ENCODE measurements at regions not wholly inside any gene's neighbourhood (a gene's known extent, or its start where the extent isn't known, plus 50 kb on each side); places are given as distances from the start of the nearest gene placed in this dataset.
A peak's percentile ranks its signal among the peaks of the same experiment; 100 is the strongest.
"Not testable (repeated sequence)": the region's sequence is repeated elsewhere in the genome, so short reads cannot be mapped to it uniquely, and the experiment has no call there.

GRCh38 chr3:66812741-66813140, 185.4 kb upstream of the KBTBD8 start:
- no peak for DNase-seq

- peak; percentile 58 for DNase-seq
These were observed 181.9 kb upstream of the KBTBD8 start for GRCh38 chr3:66816090-66816761.

GRCh38 chr3:66817951-66818557, 180.1 kb upstream of the KBTBD8 start:
- DNase-seq = no peak

- no peak for DNase-seq
These were observed 178.1 kb upstream of the KBTBD8 start for GRCh38 chr3:66819993-66820501.

- DNase-seq = peak; percentile 4
These were observed 175.7 kb upstream of the KBTBD8 start for GRCh38 chr3:66822186-66823008.

- DNase-seq = no peak
These were observed 175.1 kb upstream of the KBTBD8 start for GRCh38 chr3:66823009-66823397.

GRCh38 chr3:66823532-66823931, 174.6 kb upstream of the KBTBD8 start:
- DNase-seq = no peak

- DNase-seq = no peak
These were observed 172.7 kb upstream of the KBTBD8 start for GRCh38 chr3:66825375-66825774.

GRCh38 chr3:66827726-66828125, 170.4 kb upstream of the KBTBD8 start:
- DNase-seq = no peak

GRCh38 chr3:66828303-66828702, 169.8 kb upstream of the KBTBD8 start:
- DNase-seq = no peak

- DNase-seq = no peak
These were observed 167.8 kb upstream of the KBTBD8 start for GRCh38 chr3:66830301-66830700.

GRCh38 chr3:66831931-66832330, 166.2 kb upstream of the KBTBD8 start:
- no peak for DNase-seq

- DNase-seq = no peak
These were observed 161.5 kb upstream of the KBTBD8 start for GRCh38 chr3:66836363-66837152.

GRCh38 chr3:66838704-66839103, 159.4 kb upstream of the KBTBD8 start:
- DNase-seq = no peak

GRCh38 chr3:66839508-66839907, 158.6 kb upstream of the KBTBD8 start:
- DNase-seq = no peak

- DNase-seq = not testable (repeated sequence)
These were observed 155.2 kb upstream of the KBTBD8 start for GRCh38 chr3:66842761-66843464.

GRCh38 chr3:66851894-66852613, 146.1 kb upstream of the KBTBD8 start:
- no peak for DNase-seq

GRCh38 chr3:66854601-66855151, 143.4 kb upstream of the KBTBD8 start:
- no peak for DNase-seq

- DNase-seq = no peak
These were observed 141.6 kb upstream of the KBTBD8 start for GRCh38 chr3:66856533-66856932.

GRCh38 chr3:66858656-66859381, 139.3 kb upstream of the KBTBD8 start:
- DNase-seq = no peak

- DNase-seq = no peak
These were observed 137.3 kb upstream of the KBTBD8 start for GRCh38 chr3:66860771-66861170.

All from inflammatory macrophage treated with lipopolysaccharide for 4 hours (primary cell).